Ishikawa (cell line): ENCODE measurements at regions not wholly inside any gene's neighbourhood (a gene's known extent, or its start where the extent isn't known, plus 50 kb on each side); places are given as distances from the start of the nearest gene placed in this dataset.
A peak's percentile ranks its signal among the peaks of the same experiment; 100 is the strongest.

ENCODE experiments used
- CEBPB ChIP-seq: IDR thresholded peaks from 2 replicates; pipeline ENCODE4 v1.6.1; 2012
- CREB1 ChIP-seq: IDR thresholded peaks from 2 replicates; pipeline ENCODE4 v1.6.1; 2012; ENCODE audit warnings: low read depth
- EGR1 ChIP-seq: IDR thresholded peaks from 2 replicates; pipeline ENCODE4 v1.6.1; 2012
- EP300 ChIP-seq: IDR thresholded peaks from 2 replicates; pipeline ENCODE4 v1.6.1; 2012; ENCODE audit warnings: borderline replicate concordance
- FOXM1 ChIP-seq: IDR thresholded peaks from 2 replicates; pipeline ENCODE4 v1.6.1; 2012; ENCODE audit warnings: low read depth, borderline replicate concordance
- NFIC ChIP-seq: IDR thresholded peaks from 2 replicates; pipeline ENCODE4 v1.6.1; 2012
- RAD21 ChIP-seq: IDR thresholded peaks from 2 replicates; pipeline ENCODE4 v1.6.1; 2012; ENCODE audit warnings: low read depth
- TAF1 ChIP-seq: IDR thresholded peaks from 2 replicates; pipeline ENCODE4 v1.6.1; 2012; ENCODE audit warnings: low read depth, mild to moderate bottlenecking
- TCF12 ChIP-seq: IDR thresholded peaks from 2 replicates; pipeline ENCODE4 v1.6.1; 2012; ENCODE audit warnings: low read depth
- TEAD4 ChIP-seq: IDR thresholded peaks from 2 replicates; pipeline ENCODE4 v1.6.1; 2012
- YY1 ChIP-seq: IDR thresholded peaks from 2 replicates; pipeline ENCODE4 v1.6.1; 2012; ENCODE audit warnings: low read depth
- ZBTB7A ChIP-seq: IDR thresholded peaks from 2 replicates; pipeline ENCODE4 v1.6.1; 2012; ENCODE audit warnings: low read depth
- TF ChIP-seq, protein P1 (sequence below): IDR thresholded peaks from 2 replicates; pipeline ENCODE4 v1.6.1; 2012; ENCODE audit warnings: low read depth, mild to moderate bottlenecking
- TF ChIP-seq, protein P2 (sequence below): IDR thresholded peaks from 2 replicates; pipeline ENCODE4 v1.6.1; 2012
- TF ChIP-seq, protein P3 (sequence below): IDR thresholded peaks from 2 replicates; pipeline ENCODE4 v1.6.1; 2012

DNA sequence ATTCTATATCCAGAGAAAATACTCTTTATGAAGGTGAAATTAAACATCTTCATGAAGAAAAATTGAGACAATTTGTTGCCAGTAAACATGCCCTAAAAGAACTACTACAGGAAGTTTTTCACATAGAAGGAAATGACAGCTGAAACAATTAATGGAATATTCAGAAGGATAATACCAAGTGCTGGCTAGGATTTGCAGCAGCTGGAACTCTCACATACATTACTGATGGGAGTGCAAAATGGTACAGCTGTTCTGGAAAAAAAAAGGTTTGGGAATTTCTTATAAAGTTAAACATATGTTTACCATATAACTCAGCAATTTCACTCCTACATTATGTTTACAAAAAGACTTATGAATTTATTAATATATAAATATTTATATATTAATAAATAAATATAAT lies 193.2 kb upstream of the FAT4 start:
- no peak for TF ChIP-seq FOXM1
- TF ChIP-seq CREB1 = no peak
- TF ChIP-seq, protein P1, sequence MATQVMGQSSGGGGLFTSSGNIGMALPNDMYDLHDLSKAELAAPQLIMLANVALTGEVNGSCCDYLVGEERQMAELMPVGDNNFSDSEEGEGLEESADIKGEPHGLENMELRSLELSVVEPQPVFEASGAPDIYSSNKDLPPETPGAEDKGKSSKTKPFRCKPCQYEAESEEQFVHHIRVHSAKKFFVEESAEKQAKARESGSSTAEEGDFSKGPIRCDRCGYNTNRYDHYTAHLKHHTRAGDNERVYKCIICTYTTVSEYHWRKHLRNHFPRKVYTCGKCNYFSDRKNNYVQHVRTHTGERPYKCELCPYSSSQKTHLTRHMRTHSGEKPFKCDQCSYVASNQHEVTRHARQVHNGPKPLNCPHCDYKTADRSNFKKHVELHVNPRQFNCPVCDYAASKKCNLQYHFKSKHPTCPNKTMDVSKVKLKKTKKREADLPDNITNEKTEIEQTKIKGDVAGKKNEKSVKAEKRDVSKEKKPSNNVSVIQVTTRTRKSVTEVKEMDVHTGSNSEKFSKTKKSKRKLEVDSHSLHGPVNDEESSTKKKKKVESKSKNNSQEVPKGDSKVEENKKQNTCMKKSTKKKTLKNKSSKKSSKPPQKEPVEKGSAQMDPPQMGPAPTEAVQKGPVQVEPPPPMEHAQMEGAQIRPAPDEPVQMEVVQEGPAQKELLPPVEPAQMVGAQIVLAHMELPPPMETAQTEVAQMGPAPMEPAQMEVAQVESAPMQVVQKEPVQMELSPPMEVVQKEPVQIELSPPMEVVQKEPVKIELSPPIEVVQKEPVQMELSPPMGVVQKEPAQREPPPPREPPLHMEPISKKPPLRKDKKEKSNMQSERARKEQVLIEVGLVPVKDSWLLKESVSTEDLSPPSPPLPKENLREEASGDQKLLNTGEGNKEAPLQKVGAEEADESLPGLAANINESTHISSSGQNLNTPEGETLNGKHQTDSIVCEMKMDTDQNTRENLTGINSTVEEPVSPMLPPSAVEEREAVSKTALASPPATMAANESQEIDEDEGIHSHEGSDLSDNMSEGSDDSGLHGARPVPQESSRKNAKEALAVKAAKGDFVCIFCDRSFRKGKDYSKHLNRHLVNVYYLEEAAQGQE = no peak
- no peak for TF ChIP-seq ZBTB7A
- TF ChIP-seq TEAD4 = no peak
- no peak for TF ChIP-seq EGR1
- no peak for TF ChIP-seq EP300
- TF ChIP-seq, protein P2, sequence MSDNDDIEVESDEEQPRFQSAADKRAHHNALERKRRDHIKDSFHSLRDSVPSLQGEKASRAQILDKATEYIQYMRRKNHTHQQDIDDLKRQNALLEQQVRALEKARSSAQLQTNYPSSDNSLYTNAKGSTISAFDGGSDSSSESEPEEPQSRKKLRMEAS = no peak
- TF ChIP-seq NFIC = no peak
- no peak for TF ChIP-seq CEBPB
- no peak for TF ChIP-seq YY1
- TF ChIP-seq RAD21 = no peak
- TF ChIP-seq TAF1 = no peak
- no peak for TF ChIP-seq TCF12
- TF ChIP-seq, protein P3, sequence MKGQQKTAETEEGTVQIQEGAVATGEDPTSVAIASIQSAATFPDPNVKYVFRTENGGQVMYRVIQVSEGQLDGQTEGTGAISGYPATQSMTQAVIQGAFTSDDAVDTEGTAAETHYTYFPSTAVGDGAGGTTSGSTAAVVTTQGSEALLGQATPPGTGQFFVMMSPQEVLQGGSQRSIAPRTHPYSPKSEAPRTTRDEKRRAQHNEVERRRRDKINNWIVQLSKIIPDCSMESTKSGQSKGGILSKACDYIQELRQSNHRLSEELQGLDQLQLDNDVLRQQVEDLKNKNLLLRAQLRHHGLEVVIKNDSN = no peak

DNA sequence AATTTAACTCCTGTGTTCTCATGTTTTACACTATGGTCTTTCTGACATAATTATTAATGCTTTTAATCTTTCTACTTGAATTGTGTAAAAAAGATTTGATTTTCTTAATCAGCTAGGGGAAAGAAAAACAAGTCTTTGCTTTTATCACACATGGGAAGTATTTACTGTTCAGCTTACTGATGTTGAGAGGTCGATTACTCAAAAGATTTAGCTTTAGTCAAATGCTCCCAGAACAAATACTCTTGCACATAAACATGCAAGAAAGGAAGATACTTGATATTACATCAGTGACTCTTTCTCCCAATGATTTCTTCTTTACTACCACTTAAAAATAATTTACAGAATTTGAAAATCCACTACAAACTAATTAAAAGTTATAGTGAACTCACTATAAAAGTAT lies 198.3 kb upstream of the FAT4 start:
- TF ChIP-seq RAD21 (no peak), CEBPB (no peak), NFIC (no peak), CREB1 (no peak), YY1 (no peak)

DNA sequence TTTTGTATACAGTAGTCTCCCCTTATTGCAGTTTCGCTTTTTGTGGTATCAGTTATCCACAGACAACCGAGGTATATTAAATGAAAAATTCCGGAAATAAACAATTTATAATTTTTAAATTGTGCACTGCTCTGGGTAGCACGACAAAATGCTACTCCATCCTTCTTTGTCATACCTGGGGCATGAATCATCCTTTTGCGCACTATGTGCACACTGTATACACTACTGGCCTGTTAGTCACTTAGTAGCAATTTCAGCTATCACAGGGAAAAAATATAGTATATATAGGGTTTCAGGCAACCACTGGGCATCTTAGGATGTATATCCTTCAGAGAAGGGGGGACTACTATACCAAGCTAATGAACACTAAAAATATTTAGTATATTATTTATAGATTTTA lies 198.8 kb upstream of the FAT4 start:
- TF ChIP-seq TEAD4 = peak; percentile 71
- no peak for TF ChIP-seq FOXM1

DNA sequence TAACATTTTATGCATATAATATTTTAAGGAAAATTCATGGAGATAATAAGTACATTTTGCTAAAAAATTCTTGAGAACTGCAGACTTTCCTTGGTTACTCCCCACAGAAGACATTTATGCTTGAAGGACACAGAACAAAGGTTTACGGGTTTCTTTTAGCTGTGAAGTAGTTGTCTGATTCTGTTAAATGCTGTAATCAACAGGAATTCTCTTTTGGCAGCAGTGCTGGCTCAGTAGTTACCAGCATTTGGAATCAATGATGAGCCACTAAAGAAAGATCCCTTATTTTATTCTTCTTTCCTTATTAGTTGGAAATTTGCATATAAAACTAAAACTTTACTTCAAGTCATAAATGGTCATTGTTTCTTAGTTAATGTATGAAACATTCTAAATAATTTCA lies 199.3 kb upstream of the FAT4 start:
- TF ChIP-seq TEAD4 (no peak), TAF1 (no peak), NFIC (peak; percentile 54; the same call in 1 of the 2 replicates)

DNA sequence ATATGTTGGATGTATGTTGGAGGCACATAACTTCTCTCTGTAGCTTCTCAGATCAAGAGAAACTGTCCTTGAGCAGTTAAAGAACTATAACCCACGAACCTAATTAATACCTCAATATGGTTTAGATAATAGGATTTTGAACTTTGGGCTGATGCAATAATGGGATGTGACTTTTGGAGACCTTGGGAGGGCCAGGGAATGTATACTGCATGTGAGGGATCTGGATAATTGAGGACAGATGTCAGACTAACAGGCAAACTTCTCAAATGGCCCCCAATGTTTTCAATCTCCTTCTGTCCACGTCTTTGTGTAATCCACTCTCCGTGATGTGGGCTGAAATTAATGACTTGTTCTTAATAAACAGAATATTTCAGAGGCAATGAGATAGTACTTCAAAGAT lies 202.2 kb upstream of the FAT4 start:
- TF ChIP-seq, protein P1 = no peak
- TF ChIP-seq NFIC (no peak), TCF12 (no peak)

DNA sequence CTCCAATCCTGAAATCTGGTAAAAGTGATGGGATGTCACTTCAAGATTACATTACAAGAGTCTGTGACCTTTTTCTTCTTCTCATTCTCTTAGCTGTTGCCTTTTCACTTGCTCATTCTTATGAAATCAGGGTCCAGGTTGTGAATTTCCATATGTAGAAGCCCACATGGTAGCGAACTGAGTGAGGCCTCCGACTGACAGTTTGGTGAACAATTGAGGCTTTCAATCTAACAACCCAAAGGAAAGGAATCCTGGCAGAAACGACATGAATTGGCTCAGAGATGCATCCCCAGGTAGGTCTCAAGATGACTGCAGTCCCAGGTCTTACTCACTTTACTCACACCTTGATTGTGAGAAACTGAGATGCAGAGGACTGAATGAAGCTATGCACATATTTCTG lies 203.4 kb upstream of the FAT4 start:
- TF ChIP-seq, protein P1 = no peak
- no peak for TF ChIP-seq RAD21
- TF ChIP-seq, protein P3 = no peak
- TF ChIP-seq TAF1 = no peak
- no peak for TF ChIP-seq TCF12
- TF ChIP-seq CEBPB = no peak
- TF ChIP-seq EP300 = no peak
- TF ChIP-seq, protein P2 = no peak
- TF ChIP-seq CREB1 = no peak
- no peak for TF ChIP-seq YY1
- TF ChIP-seq TEAD4 = no peak
- TF ChIP-seq NFIC = no peak
- TF ChIP-seq EGR1 = no peak
- no peak for TF ChIP-seq FOXM1
